ENCODE measurements at regions not wholly inside any gene's neighbourhood (a gene's known extent, or its start where the extent isn't known, plus 50 kb on each side); places are given as distances from the start of the nearest gene placed in this dataset.
"Not testable (repeated sequence)": the region's sequence is repeated elsewhere in the genome, so short reads cannot be mapped to it uniquely, and the experiment has no call there.

DNA sequence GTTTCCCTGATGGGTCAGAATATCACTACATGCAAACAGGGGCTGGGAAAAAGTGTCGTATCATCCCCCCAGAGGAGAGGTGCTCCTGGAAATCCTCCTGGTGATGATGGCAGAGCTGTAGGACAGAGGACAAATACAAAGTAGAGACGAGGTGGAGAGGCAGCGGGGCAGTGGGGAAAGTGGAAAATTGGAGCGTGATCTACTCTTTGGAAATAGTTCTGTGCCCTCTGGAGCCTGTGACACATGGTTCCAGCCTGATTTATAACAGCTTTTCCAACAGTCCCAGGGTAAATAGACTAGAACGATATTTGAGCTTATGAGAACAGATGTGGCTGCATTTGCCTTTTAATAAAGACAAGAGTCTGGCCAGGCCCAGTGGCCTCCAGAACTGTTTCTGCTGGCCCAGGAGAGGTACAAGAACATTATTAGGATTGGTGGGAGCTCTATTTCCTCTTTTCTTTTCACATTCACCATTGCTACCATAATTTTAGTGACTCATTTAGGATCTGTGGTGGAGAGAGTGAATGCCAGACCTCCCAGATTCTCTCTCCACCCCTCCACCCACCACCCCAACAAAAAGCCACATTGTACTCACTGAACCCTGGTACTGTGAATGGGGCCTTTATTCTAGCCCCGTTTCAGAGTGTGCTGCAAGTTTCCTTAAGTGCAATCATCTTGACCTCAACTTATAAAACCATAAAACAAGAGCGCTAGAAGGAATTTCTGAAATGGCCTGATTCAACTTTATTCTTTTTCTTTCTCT lies 78.3 kb downstream of the BTBD3 start:
- TF ChIP-seq, protein P1, sequence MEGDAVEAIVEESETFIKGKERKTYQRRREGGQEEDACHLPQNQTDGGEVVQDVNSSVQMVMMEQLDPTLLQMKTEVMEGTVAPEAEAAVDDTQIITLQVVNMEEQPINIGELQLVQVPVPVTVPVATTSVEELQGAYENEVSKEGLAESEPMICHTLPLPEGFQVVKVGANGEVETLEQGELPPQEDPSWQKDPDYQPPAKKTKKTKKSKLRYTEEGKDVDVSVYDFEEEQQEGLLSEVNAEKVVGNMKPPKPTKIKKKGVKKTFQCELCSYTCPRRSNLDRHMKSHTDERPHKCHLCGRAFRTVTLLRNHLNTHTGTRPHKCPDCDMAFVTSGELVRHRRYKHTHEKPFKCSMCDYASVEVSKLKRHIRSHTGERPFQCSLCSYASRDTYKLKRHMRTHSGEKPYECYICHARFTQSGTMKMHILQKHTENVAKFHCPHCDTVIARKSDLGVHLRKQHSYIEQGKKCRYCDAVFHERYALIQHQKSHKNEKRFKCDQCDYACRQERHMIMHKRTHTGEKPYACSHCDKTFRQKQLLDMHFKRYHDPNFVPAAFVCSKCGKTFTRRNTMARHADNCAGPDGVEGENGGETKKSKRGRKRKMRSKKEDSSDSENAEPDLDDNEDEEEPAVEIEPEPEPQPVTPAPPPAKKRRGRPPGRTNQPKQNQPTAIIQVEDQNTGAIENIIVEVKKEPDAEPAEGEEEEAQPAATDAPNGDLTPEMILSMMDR (conservative IDR thresholded peaks at IDR 0.05; ENCODE audit: low read depth, low read length), result no peak
- DNase-seq (ENCODE audit: low read depth), result no peak
- no peak overlapping the region for H3K4me3 ChIP-seq (ENCODE audit: low read length)

DNA sequence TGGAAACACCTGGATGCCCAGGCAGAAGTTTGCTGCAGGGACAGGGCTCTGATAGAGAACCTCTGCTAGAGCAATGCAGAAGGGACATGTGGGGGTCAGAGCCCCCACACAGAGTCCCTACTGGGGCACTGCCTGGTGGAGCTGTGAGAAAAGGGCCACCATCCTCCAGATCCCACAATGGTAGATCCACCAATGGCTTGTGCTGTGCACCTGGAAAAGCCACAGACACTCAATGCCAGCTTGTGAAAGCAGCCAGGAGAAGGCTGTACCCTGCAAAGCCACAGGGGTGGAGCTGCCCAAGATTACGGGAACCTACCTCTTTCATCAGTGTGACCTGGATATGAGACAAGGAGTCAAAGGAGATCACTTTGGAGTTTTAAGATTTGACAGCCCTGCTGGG lies 87.1 kb downstream of the BTBD3 start:
- not testable (repeated sequence) for H3K4me3 ChIP-seq (ENCODE audit: low read length); DNase-seq (ENCODE audit: low read depth)

DNA sequence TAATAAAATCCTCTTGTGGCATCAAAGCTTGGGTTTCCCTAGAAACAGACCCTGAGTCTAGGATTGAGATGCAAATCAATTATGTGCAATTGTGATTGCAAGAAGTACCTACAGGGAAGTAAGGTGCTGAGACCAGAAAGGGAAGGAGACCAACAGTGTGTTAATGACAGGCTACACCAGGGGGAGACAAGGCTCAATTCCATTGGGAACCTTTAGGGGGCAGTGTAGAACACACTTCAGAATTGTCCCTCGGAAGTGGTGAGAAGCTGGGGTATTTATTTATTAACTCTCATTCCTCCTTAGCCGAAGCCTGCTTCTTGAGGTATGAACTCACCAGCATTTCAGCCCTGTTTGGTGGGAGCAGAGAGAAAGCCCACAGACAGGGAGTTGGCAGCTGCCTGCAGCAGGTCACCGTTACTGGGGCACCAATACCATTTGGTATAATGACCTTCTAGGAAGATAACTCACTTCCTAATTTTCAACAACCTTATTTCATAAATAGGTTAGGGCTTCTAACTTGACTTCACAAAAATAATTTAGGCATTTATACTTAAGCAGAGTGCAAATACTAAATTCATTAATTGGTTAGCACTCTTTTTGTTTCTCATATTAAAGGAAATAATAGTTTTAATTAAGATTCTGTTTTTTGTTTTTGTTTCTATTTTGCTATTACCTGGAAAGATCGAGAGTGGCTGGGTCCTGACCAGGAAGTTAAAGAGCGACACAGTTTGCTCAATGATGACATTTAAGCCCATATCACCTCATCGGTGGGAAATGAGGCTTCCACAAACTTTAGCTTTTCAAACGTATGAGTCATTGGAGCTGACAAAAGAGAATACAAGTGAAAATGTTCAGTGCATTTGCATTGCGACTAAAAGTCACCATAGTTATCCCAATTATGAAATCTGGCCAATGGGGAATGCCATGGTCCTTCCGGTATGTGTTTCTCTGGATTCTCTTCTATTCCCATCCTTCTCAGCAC lies 94.8 kb downstream of the BTBD3 start:
- DNase-seq (ENCODE audit: low read depth), result no peak
- TF ChIP-seq, protein P1 (conservative IDR thresholded peaks at IDR 0.05; ENCODE audit: low read depth, low read length), result peak; percentile 98
- no peak overlapping the region for H3K4me3 ChIP-seq (ENCODE audit: low read length)

DNA sequence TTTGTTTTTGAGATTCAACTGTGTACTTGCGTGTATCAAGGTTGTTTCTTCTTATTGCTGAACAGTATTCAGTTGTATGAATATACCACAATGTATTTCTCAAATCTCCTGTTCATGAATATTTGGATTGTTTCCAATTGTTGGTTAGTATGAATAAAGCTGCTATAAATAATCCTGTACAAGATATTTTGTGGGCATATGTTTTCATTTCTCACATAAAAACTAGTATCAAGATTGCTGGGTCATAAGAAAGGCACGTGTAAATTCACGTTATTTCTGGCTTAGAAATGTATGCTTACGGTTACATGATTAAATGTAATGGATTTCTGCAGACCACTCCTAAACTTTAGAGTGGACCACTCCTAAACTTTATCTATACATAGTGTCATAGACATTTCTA lies 96.6 kb downstream of the BTBD3 start:
- no peak overlapping the region for H3K4me3 ChIP-seq (ENCODE audit: low read length)
- TF ChIP-seq, protein P1 (conservative IDR thresholded peaks at IDR 0.05; ENCODE audit: low read depth, low read length), result no peak
- peak; percentile 7 for DNase-seq (ENCODE audit: low read depth)

DNA sequence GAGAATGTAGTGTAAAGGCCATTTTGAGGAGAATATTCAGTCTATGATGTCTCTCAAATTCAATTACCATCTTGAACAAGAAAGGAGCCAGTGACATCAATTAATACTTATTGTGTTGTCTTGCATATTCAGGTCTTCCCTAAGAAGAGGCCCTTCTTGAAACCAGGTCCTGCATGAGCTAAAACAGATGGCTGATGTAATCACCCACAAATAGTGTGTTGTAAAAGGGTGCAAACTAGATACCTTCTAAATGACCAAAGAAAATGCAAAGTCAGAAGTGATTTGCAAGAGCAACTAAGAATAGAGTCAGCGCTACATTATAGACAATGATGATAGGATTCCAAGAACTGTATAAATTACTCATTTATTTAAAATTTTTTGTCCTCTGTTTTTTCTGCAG lies 97.0 kb downstream of the BTBD3 start:
- no peak for DNase-seq (ENCODE audit: low read depth)
- TF ChIP-seq, protein P1 (conservative IDR thresholded peaks at IDR 0.05; ENCODE audit: low read depth, low read length), result no peak
- no peak overlapping the region for H3K4me3 ChIP-seq (ENCODE audit: low read length)

DNA sequence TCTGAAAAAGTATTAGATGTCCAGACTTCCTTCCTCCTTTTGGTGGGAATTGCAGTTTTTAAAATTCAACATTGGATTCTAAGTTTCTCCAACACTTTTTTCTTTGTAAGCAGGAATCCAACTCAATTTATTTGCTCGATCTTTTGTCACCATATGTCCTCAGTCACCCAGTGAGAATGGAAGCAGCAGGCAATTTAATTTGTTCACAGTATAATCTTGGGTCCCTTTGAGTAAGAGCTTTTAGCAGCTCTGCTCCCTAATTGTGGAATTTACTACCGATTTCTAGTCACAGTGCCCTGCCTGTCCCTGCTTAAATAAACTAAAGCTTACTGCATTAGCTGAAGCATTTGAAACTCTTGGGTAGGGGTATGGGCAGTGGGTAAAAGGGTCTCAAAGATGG lies 98.6 kb downstream of the BTBD3 start:
- TF ChIP-seq, protein P1 (conservative IDR thresholded peaks at IDR 0.05; ENCODE audit: low read depth, low read length), result no peak
- DNase-seq (ENCODE audit: low read depth), result no peak

DNA sequence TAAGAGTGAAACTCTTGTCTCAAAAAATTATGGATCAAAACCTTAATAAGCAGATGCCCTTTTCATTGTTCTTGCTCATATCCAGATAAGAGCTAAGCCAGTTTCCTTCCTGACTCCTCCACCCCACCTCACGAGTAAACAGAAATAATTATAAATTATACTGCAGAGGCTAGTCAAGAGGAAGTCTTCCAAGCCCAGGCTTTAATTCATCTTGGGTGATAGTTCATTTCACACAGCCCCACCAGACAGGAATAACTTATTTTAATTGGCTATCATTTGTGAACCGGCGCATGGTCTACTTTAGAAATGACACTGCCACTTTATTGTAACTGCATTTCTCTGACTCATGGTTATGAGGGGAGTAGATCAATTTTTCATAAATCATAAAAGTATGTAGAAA lies 102.0 kb downstream of the BTBD3 start:
- DNase-seq (ENCODE audit: low read depth), result no peak
- H3K4me3 ChIP-seq (ENCODE audit: low read length), result no peak overlapping the region
- TF ChIP-seq, protein P1 (conservative IDR thresholded peaks at IDR 0.05; ENCODE audit: low read depth, low read length), result no peak

More for the DNA sequence above, 98.6 kb downstream of the BTBD3 start:
- no peak overlapping the region for H3K4me3 ChIP-seq (ENCODE audit: low read length)
